Transverse colon (tissue), 4 donors: ENCODE measurements at regions not wholly inside any gene's neighbourhood (a gene's known extent, or its start where the extent isn't known, plus 50 kb on each side); places are given as distances from the start of the nearest gene placed in this dataset.

Source experiments
- DNase-seq: peaks from one replicate; pipeline ENCODE4 v3.0.0-alpha.2; 2019
- H3K27ac ChIP-seq, 4 donors: fragments of 200-600 bp; sonication (generic); 2 replicates each; pipeline ENCODE4 v1.5.1; 2016 to 2018; ENCODE audit warnings: inconsistent platforms in 4 of 4
- H3K27me3 ChIP-seq: fragments of 200-600 bp; sonication (generic); 2 replicates; pipeline ENCODE4 v1.5.1; 2017; ENCODE audit warnings: inconsistent platforms
- H3K36me3 ChIP-seq, 4 donors: fragments of 200-600 bp; sonication (generic); 2 replicates each; pipeline ENCODE4 v1.5.1; 2017 to 2019; ENCODE audit warnings: inconsistent platforms in 4 of 4
- H3K4me1 ChIP-seq, 4 donors: fragments of 200-600 bp; sonication (generic); 2 replicates each; pipeline ENCODE4 v1.5.1; 2017 to 2020; ENCODE audit warnings: inconsistent platforms in 4 of 4
- H3K4me3 ChIP-seq, 4 donors: fragments of 200-600 bp; sonication (generic); 1 replicate in 1 of 4; 2 replicates in 3 of 4; pipeline versions ENCODE4 v1.5.1 to v1.6.1; 2017 to 2019; ENCODE audit warnings: inconsistent platforms in 4 of 4
- H3K9me3 ChIP-seq, 2 donors: fragments of 200-600 bp; sonication (generic); 2 replicates each; pipeline ENCODE4 v1.5.1; 2017 to 2019; ENCODE audit warnings: inconsistent platforms in 2 of 2
- CTCF ChIP-seq, 5 experiments: fragments of 200-600 bp in 3 of 5; fragments of 450-650 bp in 2 of 5; sonication (generic) in 3 of 5; IDR thresholded peaks; 1 replicate in 2 of 5; 2 replicates in 3 of 5; pipeline ENCODE4 v1.5.1; 2016 to 2017; ENCODE audit warnings: antibody characterized with exemption in 5 of 5, inconsistent platforms in 3 of 5, mild to moderate bottlenecking in 2 of 5, moderate library complexity in 1 of 5
- EP300 ChIP-seq: sonication (generic); formaldehyde crosslinking; IDR thresholded peaks from one replicate; pipeline ENCODE4 v1.6.1; 2017; ENCODE audit warnings: antibody characterized with exemption, low read depth
- POLR2A ChIP-seq: fragments of 450-650 bp; IDR thresholded peaks from one replicate; pipeline ENCODE4 v1.6.1; 2016; ENCODE audit warnings: antibody characterized with exemption, mild to moderate bottlenecking, moderate library complexity
- POLR2AphosphoS5 ChIP-seq, 3 donors: sonication (generic); formaldehyde crosslinking; IDR thresholded peaks; one replicate each; pipeline ENCODE4 v1.6.1; 2016; ENCODE audit warnings: antibody characterized with exemption in 3 of 3
- WGBS, 2 donors: methylation state at CpG; one replicate each; pipeline ENCODE4 v1.1.5; 2018; ENCODE audit warnings: low coverage in 1 of 2; 5-methylcytosine and 5-hydroxymethylcytosine counted together
- in situ Hi-C, 4 donors: fragments of 200-750 bp; cut with MboI; loops; one replicate each; pipeline versions ENCODE4 v1.15.0 to v1.15.1; 2017; ENCODE audit warnings: low sequenced_read_pairs in 3 of 4, low pct_ligation_motif_present in 1 of 4, low pct_unique_long_range_greater_than_20kb in 1 of 4
- intact Hi-C: fragments of 100-400 bp; cut with DNase I; formaldehyde crosslinking; loops from one replicate; pipeline ENCODE4 v1.15.1; 2023; ENCODE audit warnings: low total_unique reads

GRCh38 chr2:217711188-217711587 lies 291.6 kb downstream of the TNS1 start:
- in situ Hi-C loops = loop anchor here (10.0 to 25.0 kb wide), 3 partner anchors 196 to 1026 kb away; partner anchors contain the start of gene IGFBP5 (in 3 of the 4)
- WGBS, 2 donors = 60% methylated on average over 3 of the region's 4 CpGs; no CpG with 5 or more reads in 1 of the 2 donors
- no peaks in the 10 kb centered on the region for H3K27me3 ChIP-seq
- H3K4me3 ChIP-seq = no peak overlapping the region
- peaks cover 3 to 46% (median 7%) of the 10 kb centered on the region in 4 donors for H3K4me1 ChIP-seq
- H3K36me3 ChIP-seq = no peaks in the 10 kb centered on the region
- H3K9me3 ChIP-seq = no peaks in the 10 kb centered on the region
- H3K27ac ChIP-seq = peak overlapping the region in 2 of 4 donors; percentile 3 to 18
- intact Hi-C loops = loop anchor here (10.0 kb wide), 1 partner anchor 1016 kb away; the partner anchor contains the start of gene IGFBP5
- TF ChIP-seq CTCF (IDR thresholded peaks at IDR 0.05) (no peak), POLR2AphosphoS5 (IDR thresholded peaks at IDR 0.05) (no peak), EP300 (no peak), POLR2A (no peak)
- no peak for DNase-seq

- in situ Hi-C loops = loop anchor here (10.0 to 25.0 kb wide), 3 partner anchors 195 to 1025 kb away; partner anchors contain the start of gene IGFBP5 (in 3 of the 4)
- intact Hi-C loops = loop anchor here (10.0 kb wide), 1 partner anchor 1015 kb away; the partner anchor contains the start of gene IGFBP5
- TF ChIP-seq EP300 = no peak
- Histone ChIP-seq H3K27ac (peak overlapping the region in 2 of 4 donors; percentile 18 to 26), H3K36me3 (no peaks in the 10 kb centered on the region), H3K4me3 (no peak overlapping the region), H3K27me3 (no peaks in the 10 kb centered on the region), H3K9me3 (no peaks in the 10 kb centered on the region), H3K4me1 (peaks cover 3 to 46% (median 7%) of the 10 kb centered on the region in 4 donors)
- WGBS, 2 donors = 89% methylated on average over 1 of the region's 1 CpG; no CpG with 5 or more reads in 1 of the 2 donors
- no peak for DNase-seq
These were observed 292.5 kb downstream of the TNS1 start for GRCh38 chr2:217710211-217710765.

GRCh38 chr2:217709478-217710210 lies 293.2 kb downstream of the TNS1 start:
- H3K27ac ChIP-seq = peak overlapping the region in 2 of 4 donors; percentile 14 to 26
- H3K27me3 ChIP-seq = no peaks in the 10 kb centered on the region
- H3K4me1 ChIP-seq = peaks cover 3 to 40% (median 7%) of the 10 kb centered on the region in 4 donors
- no peak for DNase-seq
- TF ChIP-seq CTCF (IDR thresholded peaks at IDR 0.05) (no peak), POLR2AphosphoS5 (IDR thresholded peaks at IDR 0.05) (no peak), EP300 (no peak), POLR2A (no peak)
- in situ Hi-C loops = loop anchor here (10.0 to 25.0 kb wide), 3 partner anchors 195 to 1025 kb away; partner anchors contain the start of gene IGFBP5 (in 3 of the 4)
- WGBS, 2 donors = 85 to 90% methylated on average over 2 to 3 of the region's 3 CpGs
- no peaks in the 10 kb centered on the region for H3K9me3 ChIP-seq
- no peaks in the 10 kb centered on the region for H3K36me3 ChIP-seq
- no peak overlapping the region for H3K4me3 ChIP-seq
- intact Hi-C loops = loop anchor here (10.0 kb wide), 2 partner anchors 195 to 1015 kb away; partner anchors contain the start of gene IGFBP5

GRCh38 chr2:217707131-217707611 lies 295.6 kb downstream of the TNS1 start:
- intact Hi-C loops = loop anchor here (10.0 kb wide), 1 partner anchor 192 kb away; no protein-coding TSS in a partner anchor
- in situ Hi-C loops = loop anchor here in 3 of 4 donors (25.0 kb wide), 1 partner anchor 1020 kb away; the partner anchor contains the start of gene IGFBP5 (in 3 of the 3)
- no peaks in the 10 kb centered on the region for H3K36me3 ChIP-seq
- peak overlapping the region; percentile 27 to 65 (median 50) for H3K27ac ChIP-seq
- no peak for TF ChIP-seq EP300
- TF ChIP-seq CTCF (IDR thresholded peaks at IDR 0.05) = no peak
- H3K9me3 ChIP-seq = no peaks in the 10 kb centered on the region
- H3K4me3 ChIP-seq = no peak overlapping the region
- peaks cover 0 to 20% (median 0%) of the 10 kb centered on the region in 4 donors for H3K4me1 ChIP-seq
- no peak for DNase-seq
- 55 to 60% methylated on average over 4 of the region's 4 CpGs for WGBS, 2 donors
- no peaks in the 10 kb centered on the region for H3K27me3 ChIP-seq
